ENCODE measurements at regions not wholly inside any gene's neighbourhood (a gene's known extent, or its start where the extent isn't known, plus 50 kb on each side); places are given as distances from the start of the nearest gene placed in this dataset.

DNA sequence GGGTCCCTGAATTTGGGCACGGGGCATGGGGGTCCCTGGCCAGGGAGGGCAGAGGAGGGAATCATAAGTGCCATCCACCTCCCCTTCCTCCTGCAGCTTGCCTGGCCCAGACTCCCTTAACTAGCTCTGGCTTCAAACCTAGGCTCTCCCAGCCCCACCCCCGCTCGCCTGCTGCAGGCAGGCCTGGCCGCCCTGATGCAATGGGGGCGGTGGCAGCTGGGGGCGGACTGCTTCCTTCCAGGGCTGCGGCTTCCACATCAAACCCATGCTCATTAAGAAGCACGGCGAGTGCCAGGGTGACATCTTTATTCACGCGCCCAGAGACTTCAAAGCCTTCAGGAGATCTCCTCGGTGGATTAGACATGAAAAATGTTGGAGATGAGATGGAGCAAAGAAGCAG lies 123.1 kb downstream of the TPRA1 start:
- TF ChIP-seq CTCF (IDR thresholded peaks at IDR 0.05; ENCODE audit: low read depth, low read length) (no peak), POLR2A (IDR thresholded peaks at IDR 0.05; ENCODE audit: extremely low read depth, insufficient read length) (no peak), MYC (IDR thresholded peaks at IDR 0.05; ENCODE audit: low read depth, low read length) (no peak)

Measured in NB4 (cell line).